H9 (cell line): ENCODE measurements at regions not wholly inside any gene's neighbourhood (a gene's known extent, or its start where the extent isn't known, plus 50 kb on each side); places are given as distances from the start of the nearest gene placed in this dataset.

Experiments used
- DNase-seq: peaks from one replicate; pipeline ENCODE4 v3.0.0-alpha.2; 2017
- H2AFZ ChIP-seq: one replicate; pipeline ENCODE4 v1.6.1; 2013; ENCODE audit warnings: mild to moderate bottlenecking, low read length, control low read depth, moderate library complexity
- H2AK5ac ChIP-seq: 2 replicates; pipeline ENCODE4 v1.6.1; 2013; ENCODE audit warnings: low read length, control low read depth, mixed read lengths; ENCODE audit not compliant: insufficient read length
- H2BK120ac ChIP-seq: one replicate; pipeline ENCODE4 v1.6.1; 2013; ENCODE audit warnings: low read depth, mild to moderate bottlenecking, low read length, control low read depth, inconsistent platforms; ENCODE audit not compliant: poor library complexity, severe bottlenecking
- H2BK12ac ChIP-seq: 2 replicates; pipeline ENCODE4 v1.6.1; 2013; ENCODE audit warnings: low read length, control low read depth, mixed read lengths, low read depth; ENCODE audit not compliant: insufficient read length
- H2BK15ac ChIP-seq: 2 replicates; pipeline ENCODE4 v1.6.1; 2013; ENCODE audit warnings: low read depth, low read length, control low read depth
- H2BK20ac ChIP-seq: one replicate; pipeline ENCODE4 v1.6.1; 2013; ENCODE audit warnings: low read depth, mild to moderate bottlenecking, low read length, control low read depth, inconsistent platforms; ENCODE audit not compliant: poor library complexity, severe bottlenecking
- H2BK5ac ChIP-seq: 2 replicates; pipeline ENCODE4 v1.6.1; 2013; ENCODE audit warnings: low read length, control low read depth, mixed read lengths; ENCODE audit not compliant: insufficient read length
- H3K14ac ChIP-seq: 2 replicates; pipeline ENCODE4 v1.6.1; 2013; ENCODE audit warnings: low read length, control low read depth; ENCODE audit not compliant: insufficient read depth
- H3K18ac ChIP-seq: 2 replicates; pipeline ENCODE4 v1.6.1; 2013; ENCODE audit warnings: low read depth, mild to moderate bottlenecking, mixed read lengths, low read length, control low read depth; ENCODE audit not compliant: insufficient read length
- H3K23ac ChIP-seq: 2 replicates; pipeline ENCODE4 v1.6.1; 2013; ENCODE audit warnings: low read length, control low read depth, mixed read lengths, low read depth; ENCODE audit not compliant: insufficient read length
- H3K23me2 ChIP-seq: 2 replicates; pipeline ENCODE4 v1.6.1; 2013; ENCODE audit warnings: low read depth, mild to moderate bottlenecking, mixed read lengths, low read length, control low read depth; ENCODE audit not compliant: insufficient read length, poor library complexity, severe bottlenecking
- H3K27ac ChIP-seq: 2 replicates; pipeline ENCODE4 v1.5.1; 2013; ENCODE audit warnings: low read length, control low read depth, mixed read lengths, low read depth; ENCODE audit not compliant: insufficient read length
- H3K27me3 ChIP-seq: 2 replicates; pipeline ENCODE4 v1.6.1; 2013; ENCODE audit warnings: low read length, control low read depth, inconsistent platforms; ENCODE audit not compliant: insufficient read depth
- H3K4ac ChIP-seq: 2 replicates; pipeline ENCODE4 v1.6.1; 2013; ENCODE audit warnings: low read depth, mild to moderate bottlenecking, control low read depth, inconsistent platforms, low read length, moderate library complexity
- H3K4me1 ChIP-seq: 2 replicates; pipeline ENCODE4 v1.6.1; 2013; ENCODE audit warnings: low read length, control low read depth, inconsistent platforms; ENCODE audit not compliant: insufficient read depth
- H3K4me2 ChIP-seq: 2 replicates; pipeline ENCODE4 v1.6.1; 2013; ENCODE audit warnings: low read length, control low read depth, mixed read lengths; ENCODE audit not compliant: insufficient read length, insufficient read depth
- H3K56ac ChIP-seq: 2 replicates; pipeline ENCODE4 v1.6.1; 2013; ENCODE audit warnings: low read depth, mild to moderate bottlenecking, mixed read lengths, low read length, control low read depth; ENCODE audit not compliant: insufficient read length
- H3K79me1 ChIP-seq: 2 replicates; pipeline ENCODE4 v1.6.1; 2013; ENCODE audit warnings: low read depth, mild to moderate bottlenecking, moderate library complexity, low read length, control low read depth, inconsistent platforms; ENCODE audit not compliant: insufficient read depth, poor library complexity, severe bottlenecking
- H3K79me2 ChIP-seq: 2 replicates; pipeline ENCODE4 v1.6.1; 2013; ENCODE audit warnings: low read length, control low read depth, inconsistent platforms; ENCODE audit not compliant: insufficient read depth
- H3K9ac ChIP-seq: 2 replicates; pipeline ENCODE4 v1.6.1; 2013; ENCODE audit warnings: low read length, control low read depth, mixed read lengths; ENCODE audit not compliant: insufficient read length; ENCODE audit errors: extremely low read depth
- H3K9me3 ChIP-seq: one replicate; pipeline ENCODE4 v1.6.1; 2013; ENCODE audit warnings: low read depth, low read length, inconsistent platforms; ENCODE audit not compliant: control insufficient read depth
- H3T11ph ChIP-seq: one replicate; pipeline ENCODE4 v1.6.1; 2013; ENCODE audit warnings: mild to moderate bottlenecking, low read length, control low read depth, inconsistent platforms
- H4K20me1 ChIP-seq: one replicate; pipeline ENCODE4 v1.6.1; 2013; ENCODE audit not compliant: control insufficient read depth, insufficient read length, insufficient read depth
- H4K5ac ChIP-seq: 2 replicates; pipeline ENCODE4 v1.6.1; 2013; ENCODE audit warnings: low read depth, mild to moderate bottlenecking, mixed read lengths, low read length, control low read depth; ENCODE audit not compliant: insufficient read length
- H4K8ac ChIP-seq: replicated peaks from 2 replicates; pipeline ENCODE4 v1.6.1; 2013; ENCODE audit warnings: low read length, control low read depth, mixed read lengths, low read depth; ENCODE audit not compliant: insufficient read length
- H4K91ac ChIP-seq: 2 replicates; pipeline ENCODE4 v1.6.1; 2013; ENCODE audit warnings: low read depth, mild to moderate bottlenecking, moderate library complexity, mixed read lengths, low read length, control low read depth; ENCODE audit not compliant: insufficient read length
- H3K27ac Mint-ChIP-seq, 3 experiments: 2 replicates in 2 of 3; 3 replicates in 1 of 3; pipeline ENCODE4 v1.8.0; 2020 to 2021; ENCODE audit warnings: mixed read lengths in 3 of 3, mild to moderate bottlenecking in 1 of 3, moderate library complexity in 1 of 3
- H3K27me3 Mint-ChIP-seq: 2 replicates; pipeline ENCODE4 v1.8.0; 2021; ENCODE audit warnings: low read depth, mild to moderate bottlenecking, moderate library complexity, mixed read lengths
- H3K36me3 Mint-ChIP-seq, 3 experiments: 2 replicates in 2 of 3; 3 replicates in 1 of 3; pipeline ENCODE4 v1.8.0; 2020 to 2021; ENCODE audit warnings: low read depth in 3 of 3, mixed read lengths in 3 of 3; ENCODE audit not compliant: insufficient read depth in 1 of 3
- H3K4me1 Mint-ChIP-seq, 2 experiments: 2 replicates each; pipeline ENCODE4 v1.8.0; 2020; ENCODE audit warnings: mixed read lengths in 2 of 2
- H3K4me3 Mint-ChIP-seq, 2 experiments: 2 replicates in 1 of 2; 3 replicates in 1 of 2; pipeline ENCODE4 v1.8.0; 2020 to 2021; ENCODE audit warnings: mild to moderate bottlenecking in 2 of 2, mixed read lengths in 2 of 2, moderate library complexity in 1 of 2
- H3K9me3 Mint-ChIP-seq, 2 experiments: 2 replicates in 1 of 2; 3 replicates in 1 of 2; pipeline ENCODE4 v1.8.0; 2020; ENCODE audit warnings: mild to moderate bottlenecking in 2 of 2, mixed read lengths in 2 of 2, moderate library complexity in 1 of 2
- WGBS: extraction: QIAGEN DNeasy Blood & Tissue Kit; methylation state at CpG from one replicate; pipeline ENCODE4 v1.1.7; 2013; ENCODE audit warnings: missing lambda C conversion rate, low lambda C conversion rate, mixed read lengths; ENCODE audit not compliant: insufficient read length; ENCODE audit errors: extremely low coverage; 5-methylcytosine and 5-hydroxymethylcytosine counted together
- TF ChIP-seq, protein P1 (sequence below): fragments of 200-600 bp; sonication (generic); conservative IDR thresholded peaks from 3 replicates; pipeline ENCODE4 v1.8.0; 2021; ENCODE audit warnings: antibody characterized with exemption, mild to moderate bottlenecking

DNA sequence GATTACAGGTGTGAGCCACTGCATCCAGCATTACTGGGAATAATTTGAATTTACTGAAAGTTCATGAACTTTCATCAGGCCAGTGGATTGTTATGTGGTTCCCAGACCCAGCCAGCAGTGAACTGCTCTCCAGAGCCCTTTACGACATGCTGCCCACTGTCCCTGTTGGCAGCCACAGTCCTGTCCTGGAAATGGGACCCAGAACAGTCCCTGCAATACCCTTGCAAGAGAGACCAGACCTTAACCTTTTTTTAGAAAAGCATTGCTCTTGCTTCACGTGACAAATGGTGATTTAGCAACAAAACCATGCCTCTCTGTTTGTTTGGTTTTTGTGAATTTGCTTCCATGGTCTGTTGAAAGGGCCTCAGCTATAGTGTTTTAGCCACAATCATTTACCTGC, 367.3 kb upstream of the C2CD4B start:
- no peaks in the 10 kb centered on the region for H3K79me2 ChIP-seq
- DNase-seq: no peak

More for the DNA sequence above, 367.3 kb upstream of the C2CD4B start:
- H3K27ac Mint-ChIP-seq: peak overlapping the region in 2 of 3 experiments; percentile 55 to 77; a peak in 4 of 7 replicates
- H3K23ac ChIP-seq: no peak overlapping the region
- H3K4me3 Mint-ChIP-seq: no peak overlapping the region
- H3K27me3 ChIP-seq: no peaks in the 10 kb centered on the region
- no peaks in the 10 kb centered on the region for H3K4me1 ChIP-seq
- H2BK120ac ChIP-seq: no peak overlapping the region
- H3K27me3 Mint-ChIP-seq: no peaks in the 10 kb centered on the region
- H3K36me3 Mint-ChIP-seq: no peaks in the 10 kb centered on the region
- no peak overlapping the region for H3K14ac ChIP-seq
- no peaks in the 10 kb centered on the region for H4K20me1 ChIP-seq
- no peak overlapping the region for H3K9ac ChIP-seq
- H3K79me1 ChIP-seq: no peaks in the 10 kb centered on the region
- no peak overlapping the region for H3K4me2 ChIP-seq
- H3T11ph ChIP-seq: no peak overlapping the region
- no peak overlapping the region for H3K4ac ChIP-seq
- H3K18ac ChIP-seq: no peak overlapping the region
- no peak overlapping the region for H4K91ac ChIP-seq
- no peak overlapping the region for H2AK5ac ChIP-seq
- peaks cover 4 to 7% of the 10 kb centered on the region in 2 experiments for H3K4me1 Mint-ChIP-seq
- H3K56ac ChIP-seq: no peak overlapping the region
- WGBS: no CpG with 5 or more reads among the region's 2 CpGs
- no peak overlapping the region for H2BK5ac ChIP-seq
- no peaks in the 10 kb centered on the region for H3K23me2 ChIP-seq
- H3K9me3 ChIP-seq: no peaks in the 10 kb centered on the region
- no peak overlapping the region for H3K27ac ChIP-seq
- H4K8ac ChIP-seq: no peak overlapping the region
- no peak overlapping the region for H2BK20ac ChIP-seq
- H4K5ac ChIP-seq: no peak overlapping the region
- no peak overlapping the region for H2BK15ac ChIP-seq
- H3K9me3 Mint-ChIP-seq: no peaks in the 10 kb centered on the region
- no peak overlapping the region for H2BK12ac ChIP-seq
- no peak overlapping the region for H2AFZ ChIP-seq
- TF ChIP-seq, protein P1, sequence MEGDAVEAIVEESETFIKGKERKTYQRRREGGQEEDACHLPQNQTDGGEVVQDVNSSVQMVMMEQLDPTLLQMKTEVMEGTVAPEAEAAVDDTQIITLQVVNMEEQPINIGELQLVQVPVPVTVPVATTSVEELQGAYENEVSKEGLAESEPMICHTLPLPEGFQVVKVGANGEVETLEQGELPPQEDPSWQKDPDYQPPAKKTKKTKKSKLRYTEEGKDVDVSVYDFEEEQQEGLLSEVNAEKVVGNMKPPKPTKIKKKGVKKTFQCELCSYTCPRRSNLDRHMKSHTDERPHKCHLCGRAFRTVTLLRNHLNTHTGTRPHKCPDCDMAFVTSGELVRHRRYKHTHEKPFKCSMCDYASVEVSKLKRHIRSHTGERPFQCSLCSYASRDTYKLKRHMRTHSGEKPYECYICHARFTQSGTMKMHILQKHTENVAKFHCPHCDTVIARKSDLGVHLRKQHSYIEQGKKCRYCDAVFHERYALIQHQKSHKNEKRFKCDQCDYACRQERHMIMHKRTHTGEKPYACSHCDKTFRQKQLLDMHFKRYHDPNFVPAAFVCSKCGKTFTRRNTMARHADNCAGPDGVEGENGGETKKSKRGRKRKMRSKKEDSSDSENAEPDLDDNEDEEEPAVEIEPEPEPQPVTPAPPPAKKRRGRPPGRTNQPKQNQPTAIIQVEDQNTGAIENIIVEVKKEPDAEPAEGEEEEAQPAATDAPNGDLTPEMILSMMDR: no peak
